ENCODE measurements at regions not wholly inside any gene's neighbourhood (a gene's known extent, or its start where the extent isn't known, plus 50 kb on each side); places are given as distances from the start of the nearest gene placed in this dataset.

- no peak overlapping the region for H3K4me3 ChIP-seq (replicated peaks; ENCODE audit: insufficient read depth, low read length)
- TF ChIP-seq CTCF (IDR thresholded peaks at IDR 0.05; ENCODE audit: insufficient read depth, low read length): no peak
- TF ChIP-seq REST (IDR thresholded peaks at IDR 0.05; ENCODE audit: insufficient replicate concordance, low read depth): no peak
- TF ChIP-seq SPI1 (IDR thresholded peaks at IDR 0.05; ENCODE audit: borderline replicate concordance, low read depth): no peak
- TF ChIP-seq POLR2AphosphoS5 (IDR thresholded peaks at IDR 0.05; ENCODE audit: low read depth): no peak
- TF ChIP-seq GABPA (IDR thresholded peaks at IDR 0.05; ENCODE audit: low read depth): no peak
These were observed 275.7 kb downstream of the TCERG1L start for GRCh38 chr10:131035779-131036178.

GRCh38 chr10:131038056-131038455 lies 273.5 kb downstream of the TCERG1L start:
- Histone ChIP-seq H3K27ac (replicated peaks) (no peak overlapping the region), H3K4me3 (replicated peaks; ENCODE audit: insufficient read depth, low read length) (no peak overlapping the region), H3K27me3 (ENCODE audit: insufficient read depth, poor library complexity, severe bottlenecking) (no peaks in the 10 kb centered on the region)
- TF ChIP-seq SPI1 (IDR thresholded peaks at IDR 0.05; ENCODE audit: borderline replicate concordance, low read depth) (no peak), REST (IDR thresholded peaks at IDR 0.05; ENCODE audit: insufficient replicate concordance, low read depth) (no peak), CTCF (IDR thresholded peaks at IDR 0.05; ENCODE audit: insufficient read depth, low read length) (no peak), POLR2AphosphoS5 (IDR thresholded peaks at IDR 0.05; ENCODE audit: low read depth) (no peak), GABPA (IDR thresholded peaks at IDR 0.05; ENCODE audit: low read depth) (no peak)
- DNase-seq (ENCODE audit: low read depth in 1 of 2, low spot score in 1 of 2): no peak

More at GRCh38 chr10:131035779-131036178, 275.7 kb downstream of the TCERG1L start:
- Histone ChIP-seq H3K27ac (replicated peaks) (no peak overlapping the region), H3K27me3 (ENCODE audit: insufficient read depth, poor library complexity, severe bottlenecking) (no peaks in the 10 kb centered on the region)
- DNase-seq (ENCODE audit: low read depth in 1 of 2, low spot score in 1 of 2): no peak

GRCh38 chr10:131041031-131041430 lies 270.5 kb downstream of the TCERG1L start:
- H3K4me3 ChIP-seq (replicated peaks; ENCODE audit: insufficient read depth, low read length): no peak overlapping the region
- TF ChIP-seq CTCF (IDR thresholded peaks at IDR 0.05; ENCODE audit: insufficient read depth, low read length) (no peak), SPI1 (IDR thresholded peaks at IDR 0.05; ENCODE audit: borderline replicate concordance, low read depth) (no peak), REST (IDR thresholded peaks at IDR 0.05; ENCODE audit: insufficient replicate concordance, low read depth) (no peak), POLR2AphosphoS5 (IDR thresholded peaks at IDR 0.05; ENCODE audit: low read depth) (no peak), GABPA (IDR thresholded peaks at IDR 0.05; ENCODE audit: low read depth) (no peak)
- no peak for DNase-seq (ENCODE audit: low read depth in 1 of 2, low spot score in 1 of 2)
- H3K27ac ChIP-seq (replicated peaks): no peak overlapping the region
- H3K27me3 ChIP-seq (ENCODE audit: insufficient read depth, poor library complexity, severe bottlenecking): no peaks in the 10 kb centered on the region
